ENCODE measurements at regions not wholly inside any gene's neighbourhood (a gene's known extent, or its start where the extent isn't known, plus 50 kb on each side); places are given as distances from the start of the nearest gene placed in this dataset.

- 76% methylated on average over 31 of the region's 31 CpGs for WGBS (ENCODE audit: low lambda C conversion rate)
- TF ChIP-seq MEF2A (IDR thresholded peaks at IDR 0.05; ENCODE audit: borderline replicate concordance, low read depth), result no peak
- TF ChIP-seq IRF3 (IDR thresholded peaks at IDR 0.05; ENCODE audit: low read depth, low read length), result no peak
- no peak for TF ChIP-seq EP300 (IDR thresholded peaks at IDR 0.05; ENCODE audit: borderline replicate concordance in 1 of 2, low read depth in 1 of 2, low read length in 1 of 2)
- no peak for TF ChIP-seq FOXJ3 (CRISPR knock-in tag; IDR thresholded peaks at IDR 0.05)
- TF ChIP-seq TAF1 (IDR thresholded peaks at IDR 0.05; ENCODE audit: borderline replicate concordance, low read depth, low read length), result no peak
- TF ChIP-seq SIN3A (IDR thresholded peaks at IDR 0.05; ENCODE audit: borderline replicate concordance, low read depth, low read length), result no peak
- TF ChIP-seq USF1 (IDR thresholded peaks at IDR 0.05; ENCODE audit: borderline replicate concordance, low read depth), result no peak
- no peak for TF ChIP-seq FOXM1 (IDR thresholded peaks at IDR 0.05; ENCODE audit: low read depth)
- no peak for TF ChIP-seq ZBTB33 (IDR thresholded peaks at IDR 0.05; ENCODE audit: borderline replicate concordance, low read depth)
- TF ChIP-seq NRF1 (IDR thresholded peaks at IDR 0.05; ENCODE audit: low read depth, low read length), result no peak
- TF ChIP-seq YY1 (IDR thresholded peaks at IDR 0.05; ENCODE audit: low read depth), result no peak
- no peak for TF ChIP-seq RFX5 (IDR thresholded peaks at IDR 0.05; ENCODE audit: low read length)
- no peak overlapping the region for H3K9ac ChIP-seq
- no peaks in the 10 kb centered on the region for H3K79me2 ChIP-seq (ENCODE audit: insufficient read depth)
- H3K36me3 ChIP-seq (replicated peaks in 1 of 2; ENCODE audit: control insufficient read depth in 1 of 2, insufficient read depth in 2 of 2, low read length in 1 of 2), result no peaks in the 10 kb centered on the region
- peak overlapping the region; percentile 44; the same call in 1 of the 2 replicates for H2AFZ ChIP-seq (ENCODE audit: low read depth)
- H3K9me2 ChIP-seq, result no peaks in the 10 kb centered on the region
- 0 out of 2 replicates have a peak overlapping the region, but pooled peaks have one; percentile 1 for H3K4me2 ChIP-seq
- no peaks in the 10 kb centered on the region for H3K27me3 ChIP-seq (ENCODE audit: insufficient read depth)
- no peaks in the 10 kb centered on the region for H3F3A ChIP-seq (replicated peaks; ENCODE audit: insufficient read depth)
- ChIA-PET CTCF (no interaction called here), POLR2A (no interaction called here)
- DNase-seq, result no peak
- no peak overlapping the region for H3K27ac ChIP-seq (ENCODE audit: low read depth in 2 of 2, low read length in 1 of 2)
- no peaks in the 10 kb centered on the region for H3K4me1 ChIP-seq (ENCODE audit: control insufficient read depth in 1 of 2, insufficient read depth in 2 of 2, low read depth in 1 of 2, low read length in 1 of 2)
- H3K4me3 ChIP-seq (ENCODE audit: low read depth in 2 of 2, low read length in 1 of 2), result peak overlapping the region in 1 of 2 experiments; percentile 10; a peak in 1 of 4 replicates
- no peaks in the 10 kb centered on the region for H4K20me1 ChIP-seq (ENCODE audit: insufficient read depth)
- H3K9me3 ChIP-seq, result no peaks in the 10 kb centered on the region
Observed at GRCh38 chr18:2351126-2351850, 220.0 kb downstream of the METTL4 start.

- Histone ChIP-seq H3K27ac (ENCODE audit: low read depth in 2 of 2, low read length in 1 of 2) (no peak overlapping the region), H3K4me1 (ENCODE audit: control insufficient read depth in 1 of 2, insufficient read depth in 2 of 2, low read depth in 1 of 2, low read length in 1 of 2) (no peaks in the 10 kb centered on the region), H3K4me2 (no peak overlapping the region), H3K9me2 (no peaks in the 10 kb centered on the region), H3K36me3 (replicated peaks in 1 of 2; ENCODE audit: control insufficient read depth in 1 of 2, insufficient read depth in 2 of 2, low read length in 1 of 2) (no peaks in the 10 kb centered on the region), H3K79me2 (ENCODE audit: insufficient read depth) (no peaks in the 10 kb centered on the region), H4K20me1 (ENCODE audit: insufficient read depth) (no peaks in the 10 kb centered on the region), H3K4me3 (ENCODE audit: low read depth in 2 of 2, low read length in 1 of 2) (no peak overlapping the region), H3K9ac (no peak overlapping the region), H3K27me3 (ENCODE audit: insufficient read depth) (no peaks in the 10 kb centered on the region), H3K9me3 (no peaks in the 10 kb centered on the region), H3F3A (replicated peaks; ENCODE audit: insufficient read depth) (no peaks in the 10 kb centered on the region), H2AFZ (ENCODE audit: low read depth) (no peak overlapping the region; the same call in 1 of the 2 replicates)
- ChIA-PET CTCF (no interaction called here), POLR2A (no interaction called here)
- no peak for DNase-seq
- 76% methylated on average over 5 of the region's 5 CpGs for WGBS (ENCODE audit: low lambda C conversion rate)
- TF ChIP-seq RXRA (IDR thresholded peaks at IDR 0.05; ENCODE audit: borderline replicate concordance, low read depth) (no peak), REST (IDR thresholded peaks at IDR 0.05; ENCODE audit: low read depth, low read length) (no peak), NFIC (IDR thresholded peaks at IDR 0.05; ENCODE audit: borderline replicate concordance) (no peak), TEAD4 (IDR thresholded peaks at IDR 0.05; ENCODE audit: borderline replicate concordance, insufficient read depth) (no peak), USF2 (IDR thresholded peaks at IDR 0.05; ENCODE audit: borderline replicate concordance, low read depth, low read length) (no peak)
Observed at GRCh38 chr18:2354292-2354691, 217.0 kb downstream of the METTL4 start.

All from SK-N-SH (cell line).